IMR-90 (cell line): ENCODE measurements at regions not wholly inside any gene's neighbourhood (a gene's known extent, or its start where the extent isn't known, plus 50 kb on each side); places are given as distances from the start of the nearest gene placed in this dataset.
A peak's percentile ranks its signal among the peaks of the same experiment; 100 is the strongest.

Source experiments
- ATAC-seq: fragments of 200-7000 bp; cut with Tn5 transposase; 2 replicates; pipeline ENCODE4 v1.9.1; 2020; ENCODE audit warnings: low read depth, mild to moderate bottlenecking, moderate library complexity
- BruUV-seq: library from RNA; stranded (reverse); fragments of 400-500 nt; replicated peaks from 2 replicates; lab custom pipeline; 2021; lab: Mats Ljungman, UMichigan
- CTCF ChIA-PET: fragments of 300-600 bp; formaldehyde crosslinking; extraction: SDS; loops from one replicate; lab custom pipeline; 2021; ENCODE audit warnings: antibody characterized with exemption; lab: Yijun Ruan, JAX
- POLR2A ChIA-PET: fragments of 300-600 bp; sonication (Branson Sonifier 250); formaldehyde crosslinking; loops from one replicate; lab custom pipeline; 2022; ENCODE audit warnings: antibody characterized with exemption; ENCODE audit not compliant: unreplicated experiment; lab: Charles Lee
- DNase-seq: peaks from one replicate; pipeline ENCODE4 v3.0.0; 2013
- H2AFZ ChIP-seq: replicated peaks from 2 replicates; pipeline ENCODE3; 2013; ENCODE audit warnings: low read length, mild to moderate bottlenecking; ENCODE audit not compliant: poor library complexity
- H2AK5ac ChIP-seq: 2 replicates; pipeline ENCODE4 v1.6.1; 2013; ENCODE audit warnings: low read depth, low read length, inconsistent platforms
- H2AK9ac ChIP-seq: replicated peaks from 2 replicates; pipeline ENCODE3; 2013; ENCODE audit warnings: mild to moderate bottlenecking, low read depth, low read length, moderate library complexity; ENCODE audit not compliant: poor library complexity
- H2BK120ac ChIP-seq: 2 replicates; pipeline ENCODE4 v1.6.1; 2013; ENCODE audit warnings: low read depth, low read length, inconsistent platforms
- H2BK15ac ChIP-seq: 3 replicates; pipeline ENCODE4 v1.6.1; 2013; ENCODE audit warnings: low read depth, low read length, inconsistent platforms
- H2BK20ac ChIP-seq: 2 replicates; pipeline ENCODE4 v1.6.1; 2013; ENCODE audit warnings: low read depth, mild to moderate bottlenecking, inconsistent platforms, low read length, moderate library complexity
- H2BK5ac ChIP-seq: 2 replicates; pipeline ENCODE4 v1.6.1; 2013; ENCODE audit warnings: mild to moderate bottlenecking, low read depth, low read length, inconsistent platforms; ENCODE audit not compliant: poor library complexity, severe bottlenecking
- H3K14ac ChIP-seq: replicated peaks from 2 replicates; pipeline ENCODE4 v1.6.1; 2013; ENCODE audit warnings: low read depth, low read length, inconsistent platforms
- H3K18ac ChIP-seq: 2 replicates; pipeline ENCODE4 v1.6.1; 2013; ENCODE audit warnings: low read depth, low read length, control low read depth
- H3K23ac ChIP-seq: 2 replicates; pipeline ENCODE4 v1.6.1; 2013; ENCODE audit warnings: low read depth, low read length, inconsistent platforms
- H3K27ac ChIP-seq: 2 replicates; pipeline ENCODE4 v1.5.1; 2013; ENCODE audit warnings: mild to moderate bottlenecking, control low read depth, low read length; ENCODE audit not compliant: insufficient read depth
- H3K27me3 ChIP-seq: 2 replicates; pipeline ENCODE4 v1.6.1; 2013; ENCODE audit warnings: low read length; ENCODE audit not compliant: control insufficient read depth, insufficient read depth
- H3K36me3 ChIP-seq: 2 replicates; pipeline ENCODE4 v1.6.1; 2013; ENCODE audit warnings: low read length, mixed read lengths; ENCODE audit not compliant: control insufficient read depth, insufficient read depth
- H3K4ac ChIP-seq: 2 replicates; pipeline ENCODE4 v1.6.1; 2013; ENCODE audit warnings: low read depth, low read length, inconsistent platforms
- H3K4me1 ChIP-seq: 2 replicates; pipeline ENCODE4 v1.6.1; 2013; ENCODE audit warnings: low read length, mixed read lengths; ENCODE audit not compliant: control insufficient read depth, insufficient read depth
- H3K4me2 ChIP-seq: 2 replicates; pipeline ENCODE4 v1.6.1; 2013; ENCODE audit warnings: low read depth, mild to moderate bottlenecking, control low read depth, low read length, moderate library complexity
- H3K4me3 ChIP-seq: 2 replicates; pipeline ENCODE4 v1.5.1; 2013; ENCODE audit warnings: low read depth, mild to moderate bottlenecking, control low read depth, low read length, moderate library complexity; ENCODE audit not compliant: insufficient read depth
- H3K56ac ChIP-seq: 2 replicates; pipeline ENCODE4 v1.6.1; 2013; ENCODE audit warnings: low read length, inconsistent platforms; ENCODE audit not compliant: insufficient read depth; ENCODE audit errors: extremely low read depth
- H3K79me1 ChIP-seq, 2 experiments: 2 replicates each; pipeline ENCODE4 v1.6.1; 2013; ENCODE audit warnings: low read length in 2 of 2, inconsistent platforms in 1 of 2, low read depth in 1 of 2
- H3K9ac ChIP-seq: 2 replicates; pipeline ENCODE4 v1.6.1; 2013; ENCODE audit warnings: low read depth, low read length, control low read depth
- H3K9me1 ChIP-seq: 2 replicates; pipeline ENCODE4 v1.6.1; 2013; ENCODE audit warnings: low read length, inconsistent platforms; ENCODE audit not compliant: insufficient read depth
- H3K9me3 ChIP-seq: 2 replicates; pipeline ENCODE4 v1.6.1; 2013; ENCODE audit warnings: low read length; ENCODE audit not compliant: control insufficient read depth, insufficient read depth
- H4K20me1 ChIP-seq: 2 replicates; pipeline ENCODE4 v1.6.1; 2013; ENCODE audit warnings: low read length, inconsistent platforms; ENCODE audit not compliant: insufficient read depth
- H4K5ac ChIP-seq: 2 replicates; pipeline ENCODE4 v1.6.1; 2013; ENCODE audit warnings: mild to moderate bottlenecking, low read depth, low read length, control low read depth
- H4K8ac ChIP-seq, 2 experiments: 2 replicates each; pipeline ENCODE4 v1.6.1; 2013; ENCODE audit warnings: low read depth in 2 of 2, low read length in 2 of 2, control low read depth in 1 of 2, inconsistent platforms in 1 of 2
- H4K91ac ChIP-seq: 2 replicates; pipeline ENCODE4 v1.6.1; 2013; ENCODE audit warnings: low read depth, low read length, inconsistent platforms; ENCODE audit not compliant: insufficient read depth
- BHLHE40 ChIP-seq: fragments of 150-350 bp; IDR thresholded peaks from 2 replicates; pipeline ENCODE4 v1.6.1; 2016; ENCODE audit warnings: mild to moderate bottlenecking, low read depth, low read length
- CEBPB ChIP-seq: IDR thresholded peaks from 2 replicates; pipeline ENCODE4 v1.6.1; 2012; ENCODE audit warnings: low read depth, low read length, improper control_type of control experiment
- CHD1 ChIP-seq: IDR thresholded peaks from 2 replicates; pipeline ENCODE4 v1.6.1; 2012; ENCODE audit warnings: low read depth, low read length, improper control_type of control experiment
- CTCF ChIP-seq: conservative IDR thresholded peaks from 2 replicates; pipeline ENCODE4 v1.5.1; 2012; ENCODE audit warnings: mild to moderate bottlenecking, low read depth, low read length, improper control_type of control experiment
- ELK1 ChIP-seq: fragments of 150-350 bp; IDR thresholded peaks from 2 replicates; pipeline ENCODE4 v1.6.1; 2016; ENCODE audit warnings: low read depth, mild to moderate bottlenecking, low read length, moderate library complexity, borderline replicate concordance
- FOS ChIP-seq: fragments of 150-350 bp; IDR thresholded peaks from 2 replicates; pipeline ENCODE4 v1.6.1; 2016; ENCODE audit warnings: low read depth, low read length
- MAFK ChIP-seq: IDR thresholded peaks from 2 replicates; pipeline ENCODE4 v1.6.1; 2012; ENCODE audit warnings: low read depth, low read length, improper control_type of control experiment
- MAZ ChIP-seq: IDR thresholded peaks from 2 replicates; pipeline ENCODE4 v1.6.1; 2012; ENCODE audit warnings: low read depth, mild to moderate bottlenecking, low read length, improper control_type of control experiment, moderate library complexity, borderline replicate concordance
- MXI1 ChIP-seq: IDR thresholded peaks from 2 replicates; pipeline ENCODE4 v1.6.1; 2012; ENCODE audit warnings: low read depth, mild to moderate bottlenecking, low read length, moderate library complexity, borderline replicate concordance
- NFE2L2 ChIP-seq: fragments of 150-350 bp; IDR thresholded peaks from 2 replicates; pipeline ENCODE4 v1.6.1; 2016; ENCODE audit warnings: low read depth, mild to moderate bottlenecking, low read length
- POLR2A ChIP-seq: IDR thresholded peaks from 2 replicates; pipeline ENCODE4 v1.6.1; 2012; ENCODE audit warnings: mild to moderate bottlenecking, low read depth, low read length
- RAD21 ChIP-seq: IDR thresholded peaks from 2 replicates; pipeline ENCODE4 v1.6.1; 2012; ENCODE audit warnings: low read length, improper control_type of control experiment
- RCOR1 ChIP-seq: IDR thresholded peaks from 2 replicates; pipeline ENCODE4 v1.6.1; 2012; ENCODE audit warnings: mild to moderate bottlenecking, low read length, improper control_type of control experiment; ENCODE audit not compliant: insufficient replicate concordance
- RFX5 ChIP-seq: IDR thresholded peaks from 2 replicates; pipeline ENCODE4 v1.8.0; 2012; ENCODE audit warnings: low read depth, mild to moderate bottlenecking, low read length, moderate library complexity
- SMC3 ChIP-seq: fragments of 150-350 bp; IDR thresholded peaks from 2 replicates; pipeline ENCODE4 v1.6.1; 2016; ENCODE audit warnings: low read depth, mild to moderate bottlenecking, antibody characterized with exemption, low read length, moderate library complexity
- USF2 ChIP-seq: fragments of 150-350 bp; IDR thresholded peaks from 2 replicates; pipeline ENCODE4 v1.6.1; 2017; ENCODE audit warnings: mild to moderate bottlenecking, antibody characterized with exemption, low read length, low read depth
- WGBS, 2 experiments: methylation state at CpG; one replicate each; pipeline versions ENCODE4 v1.1.5 to v1.1.7; 2013; ENCODE audit warnings: missing lambda C conversion rate in 2 of 2; ENCODE audit not compliant: insufficient read length in 1 of 2; ENCODE audit errors: extremely low coverage in 2 of 2; 5-methylcytosine and 5-hydroxymethylcytosine counted together
- dilution Hi-C: fragments of 300-500 bp; cut with HindIII; formaldehyde crosslinking; loops from one replicate; pipeline ENCODE4 v1.14.3; 2018; ENCODE audit warnings: low sequenced_read_pairs; ENCODE audit not compliant: unreplicated experiment
- in situ Hi-C: fragments of 300-500 bp; cut with MboI; formaldehyde crosslinking; loops from 3 replicates; pipeline ENCODE4 v1.14.3; 2019; ENCODE audit warnings: low sequenced_read_pairs, inconsistent platforms, mixed read lengths
- intact Hi-C: fragments of 100-400 bp; cut with micrococcal nuclease; formaldehyde crosslinking; loops from 2 replicates; pipeline ENCODE4 v1.10.0; 2022

- Histone ChIP-seq H3K9me1 (no peaks in the 10 kb centered on the region; the same call in 1 of the 2 replicates), H4K5ac (no peak overlapping the region), H3K14ac (no peak overlapping the region; the same call in 1 of the 2 replicates), H4K8ac (no peak overlapping the region), H3K79me1 (no peaks in the 10 kb centered on the region), H3K27me3 (no peaks in the 10 kb centered on the region), H2BK15ac (no peak overlapping the region), H2BK20ac (no peak overlapping the region), H4K91ac (no peak overlapping the region), H3K23ac (no peak overlapping the region; the same call in 1 of the 2 replicates), H3K9me3 (no peaks in the 10 kb centered on the region), H2AK5ac (no peak overlapping the region), H2BK120ac (no peak overlapping the region), H3K56ac (no peak overlapping the region), H3K9ac (no peak overlapping the region), H3K4me1 (no peaks in the 10 kb centered on the region), H2AK9ac (peak overlapping the region; percentile 1), H4K20me1 (no peaks in the 10 kb centered on the region), H2AFZ (no peak overlapping the region), H3K4ac (no peak overlapping the region; the same call in 1 of the 2 replicates), H3K27ac (no peak overlapping the region), H3K18ac (no peak overlapping the region), H3K36me3 (no peaks in the 10 kb centered on the region), H3K4me2 (no peak overlapping the region), H3K4me3 (no peak overlapping the region), H2BK5ac (no peak overlapping the region)
- no TSS peak for BruUV-seq
- dilution Hi-C loops, result no loop called here
- ATAC-seq (no peak), DNase-seq (no peak)
- TF ChIP-seq RCOR1 (no peak), FOS (no peak), POLR2A (no peak), ELK1 (no peak), CHD1 (no peak), USF2 (no peak), MAZ (no peak), CEBPB (no peak), BHLHE40 (no peak), MAFK (no peak), RAD21 (no peak), NFE2L2 (no peak), RFX5 (no peak), MXI1 (no peak), CTCF (no peak), SMC3 (no peak)
- ChIA-PET POLR2A (no interaction called here), CTCF (no interaction called here)
- in situ Hi-C loops, result no loop called here
- intact Hi-C loops, result no loop called here
- WGBS, 2 experiments, result no CpG with 5 or more reads among the region's 3 CpGs
Measured at GRCh38 chr3:55376753-55377347, 110.3 kb downstream of the WNT5A start.
